HG02642 (cell line): ENCODE measurements at regions not wholly inside any gene's neighbourhood (a gene's known extent, or its start where the extent isn't known, plus 50 kb on each side); places are given as distances from the start of the nearest gene placed in this dataset.
"Not testable (repeated sequence)": the region's sequence is repeated elsewhere in the genome, so short reads cannot be mapped to it uniquely, and the experiment has no call there.

ENCODE experiments used
- ATAC-seq: cut with Tn5 transposase; IDR thresholded peaks from one replicate; pipeline ENCODE4 v1.9.1; 2021; ENCODE audit warnings: mild to moderate bottlenecking; ENCODE audit not compliant: unreplicated experiment, poor library complexity

DNA sequence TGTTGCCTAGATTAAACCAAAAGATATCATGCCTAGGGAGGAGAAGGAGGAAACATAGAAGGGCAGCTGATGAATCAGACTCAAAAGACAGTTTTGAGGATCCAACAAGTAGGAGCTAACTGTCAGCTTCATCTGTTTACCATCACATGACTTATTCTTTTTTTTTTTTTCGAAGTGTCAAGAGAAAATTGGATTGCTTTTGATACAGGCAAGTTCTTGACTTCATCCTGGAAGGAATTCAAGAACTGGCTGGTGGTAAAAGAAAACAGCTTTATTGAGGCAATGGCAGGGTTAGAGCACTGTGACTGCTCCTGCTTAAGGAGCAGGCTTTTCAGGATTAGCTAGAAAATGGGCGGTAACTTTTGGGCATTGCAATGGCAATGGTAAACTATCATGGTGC, 227.5 kb upstream of the KCNMB2 start:
- ATAC-seq, result no peak

DNA sequence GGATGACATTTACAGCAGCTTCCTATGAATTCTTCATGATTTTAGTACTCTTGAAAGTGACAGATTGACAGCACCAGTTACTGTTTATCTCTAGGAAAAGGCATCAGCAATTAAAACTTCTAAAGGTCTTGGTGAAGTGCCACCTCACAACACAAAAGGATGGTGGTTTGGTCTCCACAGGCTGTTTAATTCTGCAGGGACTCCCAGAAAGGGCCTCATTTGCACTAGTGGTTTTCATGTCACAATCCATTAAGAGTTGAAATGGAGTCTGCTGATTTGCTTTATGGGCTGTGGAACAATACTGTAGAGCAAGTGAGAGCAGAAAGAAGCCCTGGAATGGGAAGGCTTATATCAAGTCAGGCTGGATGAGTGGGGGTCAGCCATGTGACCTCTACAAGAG, 225.3 kb upstream of the KCNMB2 start:
- ATAC-seq, result no peak

DNA sequence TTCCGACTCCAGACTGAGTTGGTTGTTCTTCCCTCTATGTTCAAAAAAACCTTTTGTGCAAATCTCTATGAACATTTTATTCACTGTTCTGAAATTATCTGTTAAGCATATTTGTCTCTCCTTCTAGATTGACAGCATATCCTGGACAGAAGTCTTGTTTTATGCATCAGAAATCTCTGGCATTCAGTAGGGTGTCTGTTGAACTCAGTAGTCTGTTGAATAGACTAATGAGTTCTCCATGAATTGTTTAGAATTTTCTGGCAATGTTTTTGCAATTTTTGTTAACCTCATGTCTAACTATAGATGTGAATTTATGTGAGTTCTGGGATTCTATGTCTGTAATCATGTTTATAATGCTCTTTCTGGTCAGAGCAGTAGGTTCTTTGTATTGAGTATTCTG, 222.5 kb upstream of the KCNMB2 start:
- no peak for ATAC-seq

DNA sequence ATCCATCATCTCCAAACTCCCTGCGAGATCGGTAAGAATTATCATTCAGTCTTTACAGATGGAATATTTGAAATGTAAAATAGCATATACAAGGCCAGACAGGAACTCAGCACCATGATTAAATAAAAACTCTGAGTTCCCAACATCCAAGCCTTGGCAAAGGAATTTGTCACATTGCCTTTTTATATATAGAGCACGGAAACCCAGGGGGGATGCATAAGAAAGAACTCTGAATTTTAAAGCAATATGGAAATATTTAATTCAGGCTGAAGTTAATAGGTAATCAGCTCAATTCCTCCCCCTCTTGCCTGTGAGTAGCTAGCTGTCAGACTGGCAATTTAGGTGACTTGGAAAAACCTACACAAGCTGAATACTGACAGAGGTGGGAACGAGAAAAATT, 217.9 kb upstream of the KCNMB2 start:
- ATAC-seq, result no peak

DNA sequence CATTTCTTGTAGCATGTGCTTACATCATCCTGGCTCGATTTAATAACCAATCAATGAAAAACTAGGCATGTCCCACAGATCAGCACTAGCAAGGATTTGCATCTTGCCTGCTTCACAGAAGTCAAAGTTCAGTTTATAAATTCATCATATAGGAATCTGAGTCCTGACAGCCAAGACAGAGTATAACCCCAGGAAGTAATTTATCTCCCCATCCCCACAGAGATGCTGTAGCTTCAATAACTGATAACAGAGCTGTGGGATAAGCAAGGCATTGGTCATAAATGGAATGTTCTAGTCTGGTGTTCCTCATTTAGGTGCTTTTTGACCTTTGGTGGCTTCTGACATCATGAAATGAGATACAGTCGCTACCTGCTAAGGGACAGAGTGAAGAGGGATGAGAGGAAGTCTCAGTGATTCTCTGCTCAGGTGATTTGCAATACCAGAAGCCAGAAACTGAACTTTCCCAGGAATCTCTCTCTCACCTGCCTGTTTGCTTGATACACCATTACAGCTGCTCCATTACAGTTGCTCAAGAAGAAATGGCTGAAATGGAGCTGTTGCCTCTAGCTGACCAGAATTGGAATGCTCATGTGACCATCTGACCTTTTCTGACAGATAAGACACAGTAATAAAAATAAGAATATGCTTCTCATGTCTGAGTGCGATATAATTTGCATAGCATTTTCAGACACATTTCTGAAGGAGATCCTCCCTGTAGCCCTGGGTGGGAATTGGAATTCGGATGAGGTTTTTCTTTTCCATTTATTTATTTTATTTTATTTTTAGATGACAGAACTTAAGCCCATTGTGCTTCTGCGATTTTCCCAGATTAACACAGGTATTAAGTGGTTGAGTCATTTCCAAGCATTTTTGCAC, 217.1 kb upstream of the KCNMB2 start:
- ATAC-seq, result no peak

DNA sequence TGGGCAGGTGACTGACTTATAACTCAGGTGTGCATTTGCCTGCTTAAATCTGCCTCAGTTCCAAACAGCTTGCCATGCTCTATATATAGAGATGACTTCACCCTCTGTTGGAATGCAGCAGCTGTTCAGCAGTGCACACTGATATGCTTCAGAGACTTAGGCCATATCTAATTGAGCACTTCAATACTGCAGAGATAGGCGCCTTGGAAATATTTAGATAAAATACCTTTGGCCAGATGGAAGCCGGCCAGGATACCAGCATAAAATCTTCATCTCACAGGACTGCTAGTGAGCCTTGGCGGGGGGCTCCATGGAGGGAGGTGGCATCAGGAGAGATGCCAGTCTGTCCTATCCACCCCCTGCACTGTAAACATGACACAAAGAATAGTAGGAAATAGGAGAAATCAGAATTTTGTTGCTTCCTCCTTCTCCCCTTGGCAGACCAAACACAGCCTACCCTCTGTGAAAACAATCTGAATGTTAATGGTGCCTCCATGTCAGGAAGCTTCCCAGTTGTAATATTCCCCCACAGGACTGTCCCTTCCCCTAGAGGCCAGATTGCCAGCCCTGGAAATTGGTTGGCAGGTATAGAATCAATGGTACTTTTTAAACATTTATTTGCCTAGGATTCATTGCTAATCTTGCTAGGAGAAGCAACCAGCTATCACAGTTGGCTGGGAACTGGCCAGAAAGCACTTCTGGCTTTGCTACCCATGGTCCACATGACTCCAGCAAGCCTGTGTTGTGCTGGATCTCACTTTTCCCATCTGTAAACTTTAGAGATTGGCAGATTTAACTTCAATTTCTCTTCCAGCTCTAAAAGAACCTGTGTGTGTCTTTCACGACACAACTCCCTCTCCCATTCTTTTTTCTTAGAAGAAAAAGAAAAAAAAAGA, 215.5 kb upstream of the KCNMB2 start:
- no peak for ATAC-seq

DNA sequence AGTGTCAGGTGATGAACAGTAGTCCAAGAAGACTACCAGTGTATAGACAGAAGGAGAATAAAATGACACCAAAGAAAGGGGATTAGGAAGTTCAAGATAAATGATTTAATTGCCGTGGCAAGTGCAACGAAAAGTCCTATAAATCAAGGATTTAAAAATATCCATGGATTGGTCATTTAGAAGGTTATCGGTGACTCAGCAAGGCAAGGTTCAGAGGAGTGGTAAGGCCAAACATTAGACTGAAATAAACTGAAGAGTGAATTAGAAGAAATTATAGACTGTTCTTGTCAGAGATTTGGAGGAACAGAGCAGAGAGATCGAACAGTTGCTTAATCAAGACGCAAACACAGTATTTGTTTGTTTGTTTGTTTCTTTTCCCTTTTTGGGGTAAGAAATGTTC, 211.9 kb upstream of the KCNMB2 start:
- ATAC-seq, result no peak

DNA sequence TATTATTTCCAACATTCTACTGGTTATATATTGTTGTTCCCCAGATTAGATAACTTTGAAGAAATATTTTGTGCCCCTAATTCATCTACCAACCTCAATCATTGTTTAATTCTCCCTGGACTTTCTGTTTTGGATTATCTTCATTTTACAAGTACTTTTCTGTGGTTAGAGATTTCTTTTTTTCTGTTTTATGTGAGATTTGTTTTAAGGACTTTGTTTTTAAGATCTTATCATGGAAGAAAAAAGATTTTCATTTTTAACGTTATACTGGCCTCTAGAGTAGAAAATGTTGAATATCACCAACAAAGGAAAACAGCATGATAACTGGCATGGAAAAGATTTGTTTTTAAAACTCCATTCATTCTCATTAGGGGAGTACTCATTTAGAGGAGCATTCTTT, 210.9 kb upstream of the KCNMB2 start:
- no peak for ATAC-seq

DNA sequence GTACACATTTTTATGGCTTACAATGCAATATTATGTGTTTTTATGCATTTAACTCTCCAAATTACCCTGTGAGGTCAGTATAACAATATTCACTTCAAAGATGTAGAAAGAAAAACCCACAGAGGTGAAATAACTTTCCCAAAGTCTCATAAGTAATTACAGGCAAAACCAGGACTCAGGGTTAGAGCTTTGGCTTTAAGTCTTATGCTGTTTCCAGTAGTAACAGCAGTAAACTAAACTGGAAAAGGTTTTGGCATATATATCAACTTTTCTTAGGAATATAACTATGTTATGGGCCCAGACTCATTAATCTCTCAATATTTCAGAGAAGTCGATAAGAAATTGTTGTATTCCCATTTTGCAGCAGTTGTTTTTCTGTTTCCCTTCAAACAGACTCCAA, 206.3 kb upstream of the KCNMB2 start:
- no peak for ATAC-seq

DNA sequence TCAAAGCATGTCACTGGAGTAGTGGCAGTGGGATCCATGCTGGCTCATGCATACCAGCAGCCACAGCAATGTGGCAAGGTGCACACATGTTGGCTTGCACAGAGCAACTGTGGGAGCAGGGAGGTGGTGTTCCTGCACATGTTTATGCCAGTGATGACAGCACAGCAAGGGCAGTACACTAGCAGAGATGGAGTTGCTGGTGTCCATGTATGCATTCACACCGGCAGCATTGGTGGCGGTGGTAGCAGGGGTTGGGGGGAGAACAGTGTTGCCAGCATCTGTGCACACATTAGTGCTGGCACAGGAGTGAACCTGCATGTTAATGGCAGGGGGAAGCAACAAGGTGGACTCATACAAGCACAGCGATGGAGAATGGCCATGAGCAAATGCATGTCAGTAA, 202.0 kb upstream of the KCNMB2 start:
- ATAC-seq, result no peak

DNA sequence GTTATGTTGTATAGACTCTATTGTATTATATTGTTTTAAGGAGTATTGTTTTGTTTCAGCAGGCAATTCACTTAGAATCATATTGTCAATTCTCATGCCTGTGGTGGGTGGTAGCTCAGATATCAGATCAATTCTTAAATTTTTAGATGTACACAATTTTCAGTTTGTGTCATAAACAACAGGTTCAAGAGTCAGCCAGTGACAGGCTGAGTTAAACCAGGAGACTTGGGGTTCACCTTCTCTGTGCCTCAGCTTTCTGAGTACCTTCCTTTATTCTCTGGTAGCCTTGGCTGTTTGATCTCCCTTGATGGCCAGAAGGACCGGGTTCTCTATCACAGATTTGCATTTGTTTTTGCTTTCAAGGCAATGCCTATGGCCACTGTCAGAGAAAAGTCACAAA, 199.9 kb upstream of the KCNMB2 start:
- ATAC-seq, result no peak

DNA sequence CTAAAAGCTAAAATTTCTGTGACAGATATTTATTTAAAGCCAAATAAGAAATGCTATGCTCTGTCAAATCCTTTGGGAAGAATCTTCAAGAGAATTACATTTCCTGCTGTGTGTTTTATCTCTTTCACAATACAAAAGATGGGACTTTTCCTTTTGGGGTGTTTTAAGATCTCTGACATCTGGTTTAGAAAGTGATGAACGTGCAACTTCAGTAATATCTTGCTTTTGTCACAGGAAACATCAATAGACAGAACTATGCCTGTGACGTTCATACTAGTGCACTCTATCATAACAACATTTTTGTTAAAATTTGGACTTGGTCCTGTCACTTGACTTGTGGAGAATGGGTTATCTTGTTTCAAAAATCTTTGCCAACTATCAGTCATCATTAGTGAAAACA, 195.7 kb upstream of the KCNMB2 start:
- ATAC-seq, result no peak

DNA sequence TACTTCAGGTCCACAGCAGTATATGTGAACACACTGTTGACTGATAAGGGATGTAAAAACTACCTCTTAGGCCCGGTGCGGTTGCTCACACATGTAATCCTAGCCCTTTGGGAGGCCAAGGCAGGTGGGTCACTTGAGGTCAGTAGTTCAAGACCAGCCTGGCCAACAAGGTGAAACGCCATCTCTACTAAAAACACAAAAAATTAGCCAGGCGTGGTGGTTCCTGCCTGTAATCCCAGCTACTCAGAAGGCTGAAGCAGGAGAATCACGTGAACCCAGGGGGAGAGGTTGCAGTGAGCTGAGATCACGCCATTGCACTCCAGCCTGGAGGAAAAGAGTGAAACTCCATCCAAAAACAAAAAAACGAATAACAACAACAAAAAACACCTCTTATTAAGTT, 194.6 kb upstream of the KCNMB2 start:
- no peak for ATAC-seq

DNA sequence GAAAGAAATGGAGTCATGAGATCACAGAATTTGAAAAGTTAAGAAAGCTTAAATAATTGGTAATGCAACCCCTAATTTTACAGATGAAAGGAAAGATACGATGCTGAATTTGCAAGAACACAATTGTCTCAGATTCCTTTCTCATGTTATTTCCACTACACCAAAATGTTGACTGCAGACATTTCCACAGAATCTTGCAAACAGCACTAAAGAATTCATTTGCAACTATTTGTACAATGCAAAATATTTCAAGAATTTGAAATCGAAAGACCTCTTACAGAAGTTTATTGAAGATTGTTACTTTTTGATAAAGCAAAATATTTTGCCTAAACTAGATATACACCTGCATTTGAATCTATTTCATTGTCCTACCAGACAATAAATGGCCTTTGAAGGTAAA, 194.1 kb upstream of the KCNMB2 start:
- no peak for ATAC-seq

DNA sequence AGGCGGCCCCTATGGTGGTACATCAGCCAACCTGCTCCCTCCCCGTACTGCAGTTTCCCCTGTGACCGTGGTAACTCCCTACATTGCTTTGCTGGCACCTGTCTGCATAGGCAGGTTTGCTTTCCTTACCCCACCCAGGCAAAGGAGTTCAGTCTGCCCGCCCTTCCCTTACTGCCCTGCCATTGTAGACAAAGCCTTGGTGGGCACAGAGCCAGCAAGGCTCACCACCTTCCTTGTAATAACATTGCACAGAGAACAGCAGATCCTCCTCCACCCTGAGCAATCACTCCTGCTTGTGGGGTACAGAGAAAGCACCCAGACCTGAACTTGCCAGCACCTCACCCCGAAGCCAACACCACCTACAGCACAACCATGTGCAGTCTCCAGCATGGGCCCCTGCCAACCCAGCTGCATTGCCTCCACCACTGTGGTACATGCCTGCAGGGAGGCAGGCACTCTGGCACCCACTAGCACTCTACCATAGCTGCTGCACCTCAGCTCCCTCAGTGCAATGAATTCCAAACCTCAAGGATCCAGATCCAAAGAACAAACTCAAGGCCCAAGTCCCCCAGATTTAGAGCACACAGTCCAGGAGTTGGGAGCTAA, 192.7 kb upstream of the KCNMB2 start:
- ATAC-seq, result no peak

DNA sequence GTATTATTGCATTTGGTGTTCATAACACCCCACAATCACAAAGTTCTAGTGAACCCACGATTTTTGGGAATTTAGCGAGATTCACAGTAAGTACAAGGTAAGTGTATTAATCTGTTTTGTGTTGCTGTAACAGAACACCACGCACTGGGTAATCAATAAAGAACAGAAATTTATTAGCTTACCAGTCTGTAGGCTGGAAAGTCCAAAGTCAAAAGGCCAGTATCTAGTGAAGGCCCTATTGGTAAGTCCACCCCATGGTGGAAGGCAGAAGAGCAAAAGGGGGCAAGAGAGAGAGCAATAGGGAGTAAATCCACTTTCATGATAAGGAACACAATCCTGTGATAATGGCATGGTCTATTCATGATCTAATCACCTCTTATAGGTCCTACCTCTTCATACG, 190.3 kb upstream of the KCNMB2 start:
- ATAC-seq, result no peak

DNA sequence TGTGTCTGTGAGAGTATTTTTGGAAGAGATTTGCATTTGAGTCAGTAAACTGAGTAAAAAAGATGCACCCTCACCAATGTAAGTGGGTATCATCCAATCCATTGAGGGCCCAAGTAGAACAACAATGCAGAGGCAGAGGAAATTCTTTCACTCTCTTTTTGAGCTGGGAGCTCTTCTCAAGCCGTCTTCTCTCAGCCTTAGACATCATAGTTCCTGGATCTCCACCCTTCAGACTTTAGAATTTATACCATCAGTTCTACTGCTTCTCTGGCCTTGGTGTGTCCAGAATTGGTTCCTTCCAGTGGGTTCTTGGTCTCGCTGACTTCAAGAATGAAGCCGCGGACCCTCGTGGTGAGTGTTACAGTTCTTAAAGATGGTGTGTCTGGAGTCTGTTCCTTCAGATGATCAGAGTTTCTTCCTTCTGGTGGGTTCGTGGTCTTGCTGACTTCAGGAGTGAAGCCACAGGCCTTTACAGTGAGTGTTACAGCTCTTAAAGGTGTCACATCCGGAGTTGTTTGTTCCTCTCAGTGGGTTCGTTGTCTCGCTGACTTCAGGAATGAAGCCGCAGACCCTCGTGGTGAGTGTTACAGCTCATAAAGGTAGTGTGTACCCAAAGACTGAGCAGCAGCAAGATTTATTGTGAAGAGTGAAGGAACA, 187.5 kb upstream of the KCNMB2 start:
- not testable (repeated sequence) for ATAC-seq

DNA sequence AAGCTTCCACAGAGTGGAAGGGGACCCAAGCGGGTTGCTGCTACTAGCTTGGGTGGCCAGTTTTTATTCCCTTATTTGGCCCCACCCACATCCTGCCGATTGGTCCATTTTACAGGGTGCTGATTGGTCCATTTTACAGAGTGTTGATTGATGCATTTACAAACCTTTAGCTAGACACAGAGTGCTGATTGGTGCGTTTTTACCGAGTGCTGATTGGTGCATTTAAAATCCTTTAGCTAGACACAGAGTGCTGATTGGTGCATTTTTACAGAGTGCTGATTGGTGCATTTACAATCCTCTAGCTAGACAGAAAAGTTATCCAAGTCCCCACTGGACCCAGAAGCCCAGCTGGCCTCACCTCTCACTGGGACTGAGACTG, 187.0 kb upstream of the KCNMB2 start:
- not testable (repeated sequence) for ATAC-seq

DNA sequence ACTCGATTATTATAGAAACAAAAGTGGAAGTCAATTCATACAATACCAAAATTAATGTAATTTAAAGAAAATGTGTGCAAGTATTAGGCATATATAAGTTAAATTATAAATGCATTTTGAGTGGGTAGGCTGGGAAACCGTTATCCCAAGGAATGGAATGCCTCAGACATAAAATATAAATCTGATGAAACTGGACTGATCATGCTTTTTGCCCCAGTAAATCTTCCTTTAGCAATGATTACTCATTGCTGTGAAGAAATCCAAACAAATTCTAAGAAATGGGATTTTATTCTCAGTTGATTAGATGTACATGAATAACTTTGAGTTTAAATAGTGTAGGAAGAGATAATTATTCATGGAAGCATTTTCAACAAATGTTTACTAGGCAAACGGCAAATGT, 185.5 kb upstream of the KCNMB2 start:
- no peak for ATAC-seq

DNA sequence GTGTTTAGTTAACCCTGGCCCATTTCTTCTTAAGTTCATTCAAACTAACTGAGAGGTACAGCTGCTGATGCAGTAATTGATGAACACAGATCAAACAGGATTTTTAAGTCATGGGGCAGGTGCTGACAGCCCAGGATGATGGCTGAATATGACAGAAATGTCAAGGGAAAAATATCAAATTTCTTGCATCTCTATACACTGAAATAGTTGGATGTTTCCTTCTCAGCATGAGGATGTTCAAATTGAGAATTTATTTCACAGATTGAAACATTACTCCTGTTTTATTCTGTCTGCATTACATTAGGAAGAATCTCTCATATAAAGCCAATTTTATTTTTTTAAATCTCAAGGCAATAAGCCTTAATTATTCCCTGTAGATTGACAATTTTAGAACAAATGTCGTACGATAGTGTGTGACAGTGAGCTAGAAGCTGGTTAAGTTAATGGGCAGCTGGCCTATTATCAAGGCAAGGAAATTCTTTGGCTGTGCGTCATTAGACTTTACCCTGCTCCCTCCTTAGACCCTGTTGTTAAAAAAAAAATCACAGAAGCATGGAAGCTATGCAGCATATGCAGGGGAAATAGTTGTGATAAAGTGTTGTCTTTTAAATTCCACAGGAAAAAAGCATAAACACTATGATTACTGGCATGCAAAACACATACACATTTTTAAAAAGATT, 183.8 kb upstream of the KCNMB2 start:
- no peak for ATAC-seq
